Upper lobe of left lung (tissue), 4 donors: ENCODE measurements at regions not wholly inside any gene's neighbourhood (a gene's known extent, or its start where the extent isn't known, plus 50 kb on each side); places are given as distances from the start of the nearest gene placed in this dataset.

Experiments
- CTCF ChIP-seq, 6 experiments: fragments of 450-650 bp in 4 of 6; fragments of 200-600 bp in 2 of 6; sonication (generic) in 2 of 6; IDR thresholded peaks; one replicate each; pipeline ENCODE4 v1.5.1; 2016 to 2019; ENCODE audit warnings: antibody characterized with exemption in 6 of 6
- EP300 ChIP-seq, 4 donors: sonication (generic); formaldehyde crosslinking; IDR thresholded peaks; one replicate each; pipeline ENCODE4 v1.5.1; 2017; ENCODE audit warnings: antibody characterized with exemption in 4 of 4, control low read depth in 2 of 4
- POLR2A ChIP-seq, 4 donors: fragments of 450-650 bp; IDR thresholded peaks; one replicate each; pipeline ENCODE4 v1.5.1; 2016 to 2017; ENCODE audit warnings: antibody characterized with exemption in 4 of 4, mild to moderate bottlenecking in 2 of 4
- POLR2AphosphoS5 ChIP-seq, 2 donors: sonication (generic); formaldehyde crosslinking; IDR thresholded peaks; one replicate each; pipeline ENCODE4 v1.5.1; 2017; ENCODE audit warnings: antibody characterized with exemption in 2 of 2

- no peak for TF ChIP-seq POLR2A (IDR thresholded peaks at IDR 0.05)
- no peak for TF ChIP-seq CTCF (IDR thresholded peaks at IDR 0.05)
- no peak for TF ChIP-seq EP300 (IDR thresholded peaks at IDR 0.05)
- no peak for TF ChIP-seq POLR2AphosphoS5 (IDR thresholded peaks at IDR 0.05)
These were observed 186.0 kb upstream of the RPL38 start for GRCh38 chr17:74017466-74017865.
